NCI-H82 treated with DMSO at 0.1 percent for 48 hours (cell line): ENCODE measurements at regions not wholly inside any gene's neighbourhood (a gene's known extent, or its start where the extent isn't known, plus 50 kb on each side); places are given as distances from the start of the nearest gene placed in this dataset.

Experiments used
- DNase-seq: peaks from one replicate; lab custom pipeline; 2025; ENCODE audit not compliant: unreplicated experiment; lab: John Stamatoyannopoulos, UW

GRCh38 chr12:24724814-24725213 is 224.1 kb downstream of the BCAT1 start:
- DNase-seq = no peak

GRCh38 chr12:24723759-24724158 is 225.1 kb downstream of the BCAT1 start:
- no peak for DNase-seq

GRCh38 chr12:24721191-24721590 is 227.7 kb downstream of the BCAT1 start:
- no peak for DNase-seq

DNA sequence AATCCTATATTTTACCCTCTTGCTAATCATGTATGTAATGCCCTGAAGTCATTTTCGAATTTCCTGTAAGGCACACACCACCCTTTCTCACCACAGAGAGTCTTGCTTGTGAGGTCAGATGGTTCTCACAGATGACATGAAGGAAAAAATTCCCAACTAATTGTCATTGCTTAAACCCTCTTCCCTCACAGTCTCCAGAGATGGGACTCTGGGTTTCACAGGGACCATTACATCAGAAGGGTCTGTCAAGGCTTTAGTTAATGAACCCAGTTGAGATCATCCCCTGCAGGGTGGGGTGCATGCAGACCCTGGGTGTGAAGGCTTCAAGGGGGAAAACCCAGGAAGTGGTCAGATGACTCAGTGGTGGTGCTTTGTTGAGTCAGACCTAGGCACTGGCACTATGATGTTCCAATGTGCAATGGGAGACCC is 229.6 kb downstream of the BCAT1 start:
- DNase-seq = no peak

DNA sequence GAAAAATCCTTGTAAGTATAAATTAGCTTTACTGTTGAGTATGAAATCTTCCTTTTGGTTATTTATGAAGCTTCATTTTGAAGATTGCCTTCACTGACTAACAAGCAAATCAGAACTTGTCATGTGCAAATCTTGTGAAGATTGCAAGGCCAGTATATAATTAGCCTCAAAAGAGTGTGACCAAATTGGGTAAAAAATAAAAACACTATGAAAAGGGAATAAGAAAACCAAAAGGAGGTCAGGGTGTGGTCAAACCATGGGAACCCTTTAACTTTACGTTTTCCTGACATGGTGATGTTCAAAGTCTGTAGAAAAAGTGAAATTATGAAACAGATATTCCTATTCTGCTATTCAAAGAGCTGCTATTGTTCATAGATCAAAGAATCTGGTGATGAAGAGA is 230.3 kb downstream of the BCAT1 start:
- DNase-seq = no peak

GRCh38 chr12:24714237-24714636 is 234.7 kb downstream of the BCAT1 start:
- no peak for DNase-seq

DNA sequence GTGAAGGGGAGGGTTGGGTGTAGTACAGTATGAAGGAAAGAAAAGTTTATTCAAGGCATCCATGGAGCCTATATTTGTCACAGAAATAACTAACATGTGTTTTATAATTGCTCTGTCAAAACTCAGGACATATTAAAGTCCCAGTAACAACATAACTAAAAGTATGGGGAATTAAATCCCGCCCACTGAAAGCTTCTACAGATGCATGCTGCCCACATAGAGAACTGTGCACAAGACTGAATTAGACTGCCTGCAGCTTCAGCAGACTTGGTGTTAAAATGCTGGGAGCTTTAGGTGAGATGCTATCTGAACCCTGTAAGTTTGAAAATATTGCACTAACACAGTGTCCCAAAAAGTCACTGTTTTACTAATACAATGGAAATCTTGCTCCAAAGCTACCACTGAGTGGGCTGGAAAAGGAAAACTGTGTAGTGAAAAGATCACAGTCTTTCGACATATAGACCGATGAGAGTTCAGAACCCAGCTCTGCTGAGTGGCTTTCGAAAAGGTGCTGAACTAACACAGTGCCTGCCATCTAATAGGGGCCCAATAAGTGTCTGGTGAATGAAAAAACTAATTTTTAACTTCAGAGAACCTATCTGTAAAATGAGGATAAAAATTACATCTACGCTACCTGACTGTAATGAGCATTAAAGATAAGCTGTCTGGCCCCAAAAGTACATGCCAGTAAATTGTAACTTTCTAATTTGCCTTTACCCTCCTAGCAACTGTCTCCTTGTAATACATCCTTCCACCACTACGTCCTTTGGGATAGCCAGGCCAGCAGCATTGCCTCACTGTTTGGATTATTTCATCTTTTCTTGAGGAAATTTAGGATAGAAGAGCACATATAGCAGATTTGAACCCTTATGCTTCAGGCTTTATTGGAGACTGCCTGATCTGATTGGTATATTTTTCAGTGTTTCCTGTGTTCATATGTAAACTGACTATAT is 237.6 kb downstream of the BCAT1 start:
- no peak for DNase-seq

GRCh38 chr12:24709216-24709615 is 239.7 kb downstream of the BCAT1 start:
- no peak for DNase-seq

- DNase-seq = no peak
Measured at GRCh38 chr12:24708718-24709117, 240.2 kb downstream of the BCAT1 start.

- DNase-seq = no peak
Measured at GRCh38 chr12:24708043-24708442, 240.9 kb downstream of the BCAT1 start.

GRCh38 chr12:24707334-24707733 is 241.6 kb downstream of the BCAT1 start:
- DNase-seq = no peak

DNA sequence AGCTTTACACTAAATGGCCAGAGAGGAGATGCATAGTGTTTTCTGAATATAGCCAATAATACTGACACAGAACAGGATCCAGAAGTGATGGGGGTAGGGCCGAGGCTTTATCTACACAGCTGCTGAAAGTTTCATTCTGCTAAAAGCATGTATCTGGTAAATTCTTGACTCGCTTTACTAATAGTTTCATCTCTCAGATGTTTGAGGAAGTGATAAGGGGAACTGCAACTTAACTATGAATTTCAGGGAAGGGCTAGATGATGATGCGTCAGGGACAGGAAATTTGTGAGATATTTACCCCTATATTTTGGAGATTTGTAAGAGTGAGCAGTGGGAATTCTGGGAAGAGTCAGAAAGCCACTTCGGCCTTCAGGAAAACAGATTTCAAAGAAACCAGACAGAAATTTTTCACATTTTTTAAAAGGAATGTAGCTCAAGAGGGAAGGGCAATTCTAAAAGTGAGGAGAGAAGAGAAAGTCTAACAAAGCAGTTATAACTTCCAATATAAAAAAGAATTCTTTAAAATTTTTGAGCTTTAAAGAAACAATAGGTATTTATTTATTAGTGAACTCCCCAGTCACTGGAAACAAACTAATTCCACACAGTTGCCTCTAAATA is 243.1 kb downstream of the BCAT1 start:
- no peak for DNase-seq

DNA sequence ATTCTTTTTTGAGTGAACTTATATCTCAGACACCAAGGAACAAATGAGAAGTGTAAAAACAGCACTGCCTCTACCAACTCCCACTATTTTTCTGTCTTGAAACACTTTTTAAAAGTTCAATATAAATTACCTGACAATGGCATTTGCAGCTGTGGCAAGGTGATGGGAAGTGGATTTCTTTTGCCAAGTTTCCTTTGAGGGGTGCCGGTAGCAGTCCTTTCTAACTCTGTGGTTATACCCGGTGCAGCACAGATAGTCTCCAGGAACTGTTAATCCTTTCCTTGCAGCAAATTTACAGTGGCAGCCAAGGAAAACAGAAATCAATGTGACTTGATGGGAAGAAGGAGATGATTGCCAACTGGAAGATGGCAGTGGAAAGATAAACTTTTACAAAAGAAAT is 243.7 kb downstream of the BCAT1 start:
- no peak for DNase-seq

- no peak for DNase-seq
Measured at GRCh38 chr12:24701343-24701742, 247.6 kb downstream of the BCAT1 start.

DNA sequence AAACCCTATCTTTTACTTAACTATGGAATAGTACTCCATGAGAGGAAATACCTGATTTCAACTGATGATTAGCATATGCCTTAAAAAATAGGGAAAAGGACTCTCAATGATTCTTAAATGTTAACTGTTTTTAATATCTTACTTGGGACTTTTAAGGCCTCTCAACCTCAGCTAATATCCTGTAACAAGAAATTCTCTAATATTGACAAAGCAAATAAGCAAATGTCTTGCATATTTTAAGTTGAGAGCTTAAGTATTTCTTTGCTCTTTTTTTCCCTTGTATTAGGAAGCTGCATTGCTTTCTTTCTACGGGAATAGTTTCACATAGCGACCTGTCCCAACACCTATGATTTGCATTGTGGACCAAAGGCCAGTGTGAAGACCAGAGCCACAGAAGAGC is 249.9 kb downstream of the BCAT1 start:
- no peak for DNase-seq

GRCh38 chr12:24697769-24698168 is 251.1 kb downstream of the BCAT1 start:
- DNase-seq = no peak

DNA sequence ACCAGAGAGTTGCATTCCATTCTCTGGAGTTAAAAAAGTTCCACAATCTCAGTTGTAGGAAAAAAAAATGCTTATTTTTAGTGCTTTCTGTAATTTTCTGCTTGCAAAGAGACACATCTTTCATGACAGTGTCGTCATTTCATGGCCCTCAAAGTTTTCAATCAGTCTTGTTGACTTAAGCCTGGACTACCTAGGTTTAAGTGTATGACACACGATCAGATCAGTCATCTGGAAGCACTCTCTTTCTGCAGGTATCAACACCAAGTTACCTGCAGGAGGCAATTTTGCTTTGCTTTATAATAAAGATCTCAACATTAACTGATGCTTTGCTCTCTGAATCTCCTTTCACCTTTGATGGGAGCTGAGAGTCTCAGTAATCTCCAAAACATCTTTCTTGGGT is 251.6 kb downstream of the BCAT1 start:
- DNase-seq = no peak

GRCh38 chr12:24696800-24697199 is 252.1 kb downstream of the BCAT1 start:
- no peak for DNase-seq

DNA sequence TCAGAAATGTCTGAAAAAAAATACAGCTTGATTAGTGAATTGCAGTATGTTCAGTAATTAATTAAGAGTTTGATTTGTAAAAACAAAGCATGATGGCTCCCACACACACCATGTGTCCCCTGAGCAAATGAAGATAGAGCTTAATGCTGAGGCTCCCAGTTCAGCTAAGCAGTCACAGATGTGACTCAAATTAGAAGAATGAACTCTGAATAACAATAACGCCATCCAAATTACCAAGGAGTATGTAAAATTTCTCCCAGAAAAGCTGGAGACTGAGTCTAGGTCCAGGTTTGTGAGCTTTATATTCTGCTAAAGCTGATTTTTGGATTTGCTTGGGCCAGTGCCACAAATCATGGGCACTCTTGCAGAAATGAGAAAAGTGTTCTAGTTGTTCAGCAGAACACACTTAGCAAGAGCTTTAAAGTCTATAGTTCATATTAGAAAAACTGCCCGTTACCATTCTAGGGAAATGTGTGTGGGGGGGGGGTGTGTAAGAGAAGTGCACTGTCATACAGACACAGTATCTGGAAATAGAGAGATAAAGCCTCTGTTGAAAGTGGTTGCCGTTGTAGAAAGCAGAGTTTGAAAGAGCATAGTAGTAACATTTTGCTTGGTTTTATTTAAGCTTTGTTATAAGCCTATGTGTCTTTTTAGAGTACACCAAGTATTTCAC is 253.1 kb downstream of the BCAT1 start:
- DNase-seq = no peak

DNA sequence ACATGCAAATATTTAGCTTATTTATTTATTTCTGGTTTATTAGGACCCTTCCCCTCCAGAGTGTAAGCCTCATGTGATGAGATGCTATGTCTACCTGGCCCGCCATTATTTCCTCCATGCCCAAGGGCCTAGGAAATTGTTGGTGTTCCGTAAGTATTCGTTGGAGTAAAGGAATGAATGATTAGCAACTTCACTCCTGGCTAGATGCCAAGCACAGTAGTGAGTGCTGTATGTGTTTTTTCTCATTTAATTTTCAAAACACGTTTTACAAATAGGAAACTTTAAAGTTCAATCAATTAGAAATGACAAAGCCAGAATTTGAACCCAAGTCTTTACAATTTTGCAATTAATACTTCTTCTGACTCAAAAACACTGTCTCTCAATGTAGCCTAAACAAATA is 253.8 kb downstream of the BCAT1 start:
- DNase-seq = no peak

GRCh38 chr12:24688601-24689000 is 260.3 kb downstream of the BCAT1 start:
- no peak for DNase-seq

GRCh38 chr12:24681570-24681969 is 267.3 kb downstream of the BCAT1 start:
- DNase-seq = no peak
